ENCODE measurements at regions not wholly inside any gene's neighbourhood (a gene's known extent, or its start where the extent isn't known, plus 50 kb on each side); places are given as distances from the start of the nearest gene placed in this dataset.

DNA sequence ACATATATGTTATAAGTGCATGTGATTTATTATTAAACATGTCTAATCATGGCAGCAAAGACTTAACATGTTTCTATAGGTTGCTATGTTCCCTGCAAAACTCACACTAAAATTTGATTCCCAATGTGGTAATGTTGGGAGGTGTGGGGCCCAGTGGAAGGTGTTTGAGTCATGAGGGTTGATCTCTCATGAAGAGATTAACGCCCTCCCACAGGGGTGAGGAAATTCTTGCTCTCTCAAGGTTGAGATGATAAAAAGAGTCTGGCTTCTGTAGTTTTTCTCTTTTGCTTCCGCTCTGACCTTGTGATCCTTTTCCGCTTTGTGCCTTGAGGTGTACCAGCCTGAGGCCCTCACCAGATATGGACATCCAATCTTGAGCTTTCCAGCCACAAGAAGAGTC is 737.5 kb upstream of the SLITRK5 start:
- H3K79me1 ChIP-seq (ENCODE audit: insufficient read depth, low read depth, low read length, poor library complexity, severe bottlenecking): no peaks in the 10 kb centered on the region
- H4K8ac ChIP-seq (replicated peaks; ENCODE audit: insufficient read length, low read depth, low read length): no peak overlapping the region
- H2BK20ac ChIP-seq (ENCODE audit: low read depth, low read length, poor library complexity, severe bottlenecking): no peak overlapping the region
- no peak overlapping the region for H3K27ac ChIP-seq (ENCODE audit: insufficient read length, low read depth, low read length)
- H2BK120ac ChIP-seq (ENCODE audit: low read depth, low read length, poor library complexity, severe bottlenecking): no peak overlapping the region
- no peak overlapping the region for H2BK12ac ChIP-seq (ENCODE audit: insufficient read length, low read depth, low read length)
- H2BK5ac ChIP-seq (ENCODE audit: insufficient read length, low read length): no peak overlapping the region
- no CpG with 5 or more reads among the region's 3 CpGs for WGBS (ENCODE audit: extremely low coverage, insufficient read length, low lambda C conversion rate)
- H3K23me2 ChIP-seq (ENCODE audit: insufficient read length, low read depth, low read length, poor library complexity, severe bottlenecking): no peaks in the 10 kb centered on the region
- H2AK5ac ChIP-seq (ENCODE audit: insufficient read length, low read length): no peak overlapping the region
- no peak overlapping the region for H3K14ac ChIP-seq (ENCODE audit: insufficient read depth, low read length)
- peak overlapping the region; percentile 52 to 96 (median 79); a peak in 6 of 7 replicates for H3K27ac Mint-ChIP-seq
- H2BK15ac ChIP-seq (ENCODE audit: low read depth, low read length): no peak overlapping the region
- H3K18ac ChIP-seq (ENCODE audit: insufficient read length, low read depth, low read length): no peak overlapping the region
- H3K9me3 Mint-ChIP-seq: no peaks in the 10 kb centered on the region
- H3T11ph ChIP-seq (ENCODE audit: low read length): no peak overlapping the region
- H3K79me2 ChIP-seq (ENCODE audit: insufficient read depth, low read length): no peaks in the 10 kb centered on the region
- peaks cover 2% of the 10 kb centered on the region; the same call in 1 of the 2 replicates for H3K4me1 ChIP-seq (ENCODE audit: insufficient read depth, low read length)
- no peak overlapping the region for H3K9ac ChIP-seq (ENCODE audit: extremely low read depth, insufficient read length, low read length)
- no peak for DNase-seq
- no peaks in the 10 kb centered on the region for H3K9me3 ChIP-seq (ENCODE audit: control insufficient read depth, low read depth, low read length)
- H3K4me2 ChIP-seq (ENCODE audit: insufficient read depth, insufficient read length, low read length): no peak overlapping the region
- no peaks in the 10 kb centered on the region for H4K20me1 ChIP-seq (ENCODE audit: control insufficient read depth, insufficient read depth, insufficient read length)
- no peak overlapping the region; a peak in 1 of 5 replicates for H3K4me3 Mint-ChIP-seq
- H3K23ac ChIP-seq (ENCODE audit: insufficient read length, low read depth, low read length): no peak overlapping the region
- peaks cover 13 to 20% of the 10 kb centered on the region in 2 experiments for H3K4me1 Mint-ChIP-seq
- H3K27me3 Mint-ChIP-seq (ENCODE audit: low read depth): no peaks in the 10 kb centered on the region
- no peak overlapping the region for H3K4ac ChIP-seq (ENCODE audit: low read depth, low read length)
- no peaks in the 10 kb centered on the region for H3K27me3 ChIP-seq (ENCODE audit: insufficient read depth, low read length)
- no peak overlapping the region for H3K56ac ChIP-seq (ENCODE audit: insufficient read length, low read depth, low read length)
- no peak overlapping the region for H2AFZ ChIP-seq (ENCODE audit: low read length)
- no peak overlapping the region for H4K91ac ChIP-seq (ENCODE audit: insufficient read length, low read depth, low read length)
- no peak overlapping the region for H4K5ac ChIP-seq (ENCODE audit: insufficient read length, low read depth, low read length)
- H3K36me3 Mint-ChIP-seq (ENCODE audit: insufficient read depth in 1 of 3, low read depth in 3 of 3): no peaks in the 10 kb centered on the region
- TF ChIP-seq, protein P1, sequence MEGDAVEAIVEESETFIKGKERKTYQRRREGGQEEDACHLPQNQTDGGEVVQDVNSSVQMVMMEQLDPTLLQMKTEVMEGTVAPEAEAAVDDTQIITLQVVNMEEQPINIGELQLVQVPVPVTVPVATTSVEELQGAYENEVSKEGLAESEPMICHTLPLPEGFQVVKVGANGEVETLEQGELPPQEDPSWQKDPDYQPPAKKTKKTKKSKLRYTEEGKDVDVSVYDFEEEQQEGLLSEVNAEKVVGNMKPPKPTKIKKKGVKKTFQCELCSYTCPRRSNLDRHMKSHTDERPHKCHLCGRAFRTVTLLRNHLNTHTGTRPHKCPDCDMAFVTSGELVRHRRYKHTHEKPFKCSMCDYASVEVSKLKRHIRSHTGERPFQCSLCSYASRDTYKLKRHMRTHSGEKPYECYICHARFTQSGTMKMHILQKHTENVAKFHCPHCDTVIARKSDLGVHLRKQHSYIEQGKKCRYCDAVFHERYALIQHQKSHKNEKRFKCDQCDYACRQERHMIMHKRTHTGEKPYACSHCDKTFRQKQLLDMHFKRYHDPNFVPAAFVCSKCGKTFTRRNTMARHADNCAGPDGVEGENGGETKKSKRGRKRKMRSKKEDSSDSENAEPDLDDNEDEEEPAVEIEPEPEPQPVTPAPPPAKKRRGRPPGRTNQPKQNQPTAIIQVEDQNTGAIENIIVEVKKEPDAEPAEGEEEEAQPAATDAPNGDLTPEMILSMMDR (conservative IDR thresholded peaks at IDR 0.05): no peak

Measured in H9 (cell line).